ENCODE measurements at regions not wholly inside any gene's neighbourhood (a gene's known extent, or its start where the extent isn't known, plus 50 kb on each side); places are given as distances from the start of the nearest gene placed in this dataset.
A peak's percentile ranks its signal among the peaks of the same experiment; 100 is the strongest.

DNA sequence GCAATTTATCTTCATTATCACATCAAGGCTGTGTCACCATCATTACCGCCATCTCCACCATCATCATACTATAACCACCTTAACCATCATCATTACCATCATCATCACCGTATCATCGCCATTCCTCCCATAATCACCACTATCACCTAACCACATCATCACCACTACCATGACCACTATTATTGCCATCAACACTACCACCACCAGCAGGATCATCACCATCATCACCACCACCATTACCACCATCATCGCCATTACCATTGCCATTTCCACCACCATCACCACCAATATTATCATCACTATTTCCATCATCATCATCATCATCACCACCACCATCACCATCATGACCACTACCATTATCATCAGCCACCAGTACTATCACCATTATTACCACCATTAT lies 314.4 kb downstream of the CYP26B1 start:
- TF ChIP-seq CTCF (IDR thresholded peaks at IDR 0.05) = no peak
- TF ChIP-seq EP300 (IDR thresholded peaks at IDR 0.05) = no peak
- TF ChIP-seq POLR2AphosphoS5 (IDR thresholded peaks at IDR 0.05) = no peak
- no peak for TF ChIP-seq POLR2A (IDR thresholded peaks at IDR 0.05)
- Histone ChIP-seq H3K27ac (no peak overlapping the region), H3K27me3 (no peaks in the 10 kb centered on the region), H3K4me1 (peaks cover 18% of the 10 kb centered on the region), H3K9me3 (no peaks in the 10 kb centered on the region), H3K36me3 (no peaks in the 10 kb centered on the region), H3K4me3 (no peak overlapping the region)
- no peak for DNase-seq (ENCODE audit: low spot score in 2 of 2)
- WGBS = 97% methylated on average over 4 of the region's 4 CpGs

GRCh38 chr2:71832844-71833243 lies 314.8 kb downstream of the CYP26B1 start:
- DNase-seq (ENCODE audit: low spot score in 2 of 2) = peak in 1 of 2 donors; percentile 24
- H3K27me3 ChIP-seq = no peaks in the 10 kb centered on the region
- H3K36me3 ChIP-seq = no peaks in the 10 kb centered on the region
- no peaks in the 10 kb centered on the region for H3K9me3 ChIP-seq
- peaks cover 18% of the 10 kb centered on the region for H3K4me1 ChIP-seq
- WGBS = 96% methylated on average over 4 of the region's 4 CpGs
- H3K27ac ChIP-seq = no peak overlapping the region
- TF ChIP-seq CTCF (IDR thresholded peaks at IDR 0.05) (no peak), EP300 (IDR thresholded peaks at IDR 0.05) (no peak), POLR2A (IDR thresholded peaks at IDR 0.05) (no peak), POLR2AphosphoS5 (IDR thresholded peaks at IDR 0.05) (no peak)
- H3K4me3 ChIP-seq = no peak overlapping the region

GRCh38 chr2:71832388-71832787 lies 315.3 kb downstream of the CYP26B1 start:
- DNase-seq (ENCODE audit: low spot score in 2 of 2) = no peak
- Histone ChIP-seq H3K27ac (no peak overlapping the region), H3K27me3 (no peaks in the 10 kb centered on the region), H3K36me3 (no peaks in the 10 kb centered on the region), H3K9me3 (no peaks in the 10 kb centered on the region), H3K4me1 (peaks cover 18% of the 10 kb centered on the region), H3K4me3 (no peak overlapping the region)
- WGBS = 50% methylated on average over 1 of the region's 1 CpG
- TF ChIP-seq CTCF (IDR thresholded peaks at IDR 0.05) = no peak
- TF ChIP-seq EP300 (IDR thresholded peaks at IDR 0.05) = no peak
- no peak for TF ChIP-seq POLR2A (IDR thresholded peaks at IDR 0.05)
- no peak for TF ChIP-seq POLR2AphosphoS5 (IDR thresholded peaks at IDR 0.05)

- peaks cover 24% of the 10 kb centered on the region for H3K4me1 ChIP-seq
- no peaks in the 10 kb centered on the region for H3K27me3 ChIP-seq
- 0% methylated on average over 1 of the region's 7 CpGs for WGBS
- H3K4me3 ChIP-seq = no peak overlapping the region
- H3K36me3 ChIP-seq = no peaks in the 10 kb centered on the region
- no peaks in the 10 kb centered on the region for H3K9me3 ChIP-seq
- no peak for DNase-seq (ENCODE audit: low spot score in 2 of 2)
- no peak overlapping the region for H3K27ac ChIP-seq
- TF ChIP-seq EP300 (IDR thresholded peaks at IDR 0.05) (no peak), CTCF (IDR thresholded peaks at IDR 0.05) (no peak), POLR2A (IDR thresholded peaks at IDR 0.05) (no peak), POLR2AphosphoS5 (IDR thresholded peaks at IDR 0.05) (no peak)
Observed at GRCh38 chr2:71831193-71831577, 316.5 kb downstream of the CYP26B1 start.

DNA sequence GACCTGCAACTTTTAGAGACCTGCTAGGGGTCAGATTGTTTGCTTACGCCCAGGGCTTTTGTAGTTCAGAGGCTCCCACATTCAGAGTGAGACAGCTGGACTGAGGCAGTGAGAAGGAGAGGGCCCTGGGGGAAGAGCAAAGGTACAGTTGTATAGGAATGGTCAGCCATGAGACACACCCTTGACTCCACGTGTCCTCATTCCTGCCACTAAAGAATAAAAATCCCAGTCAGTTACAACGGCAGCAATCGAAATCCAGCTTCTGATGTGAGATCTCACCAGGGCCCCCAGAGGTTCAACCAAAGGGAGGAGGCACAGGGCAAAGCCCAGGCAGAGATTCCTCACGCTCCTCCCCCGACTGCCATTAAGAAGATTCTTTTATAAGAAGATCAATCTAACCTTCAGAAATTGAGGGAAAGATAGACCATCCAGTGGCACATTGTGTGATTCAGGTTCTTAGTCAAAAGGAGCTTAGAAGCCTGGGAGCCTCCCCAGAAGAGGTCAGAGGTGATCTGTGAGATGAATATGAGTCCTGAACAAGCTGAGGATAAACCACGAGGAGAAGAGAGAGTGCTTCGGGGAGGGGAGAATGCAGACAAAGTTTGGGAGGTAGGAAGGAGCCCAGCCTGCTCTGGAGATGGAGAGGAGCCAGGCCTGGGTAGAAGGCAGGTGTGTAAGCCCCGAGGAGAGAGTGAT lies 317.0 kb downstream of the CYP26B1 start:
- Histone ChIP-seq H3K36me3 (no peaks in the 10 kb centered on the region), H3K27me3 (no peaks in the 10 kb centered on the region), H3K4me3 (no peak overlapping the region), H3K27ac (peak overlapping the region; percentile 24), H3K9me3 (no peaks in the 10 kb centered on the region), H3K4me1 (peaks cover 24% of the 10 kb centered on the region)
- no peak for DNase-seq (ENCODE audit: low spot score in 2 of 2)
- no peak for TF ChIP-seq CTCF (IDR thresholded peaks at IDR 0.05)
- TF ChIP-seq EP300 (IDR thresholded peaks at IDR 0.05) = no peak
- no peak for TF ChIP-seq POLR2AphosphoS5 (IDR thresholded peaks at IDR 0.05)
- no peak for TF ChIP-seq POLR2A (IDR thresholded peaks at IDR 0.05)
- 62% methylated on average over 9 of the region's 9 CpGs for WGBS
